ENCODE measurements at regions not wholly inside any gene's neighbourhood (a gene's known extent, or its start where the extent isn't known, plus 50 kb on each side); places are given as distances from the start of the nearest gene placed in this dataset.
"Not testable (repeated sequence)": the region's sequence is repeated elsewhere in the genome, so short reads cannot be mapped to it uniquely, and the experiment has no call there.

DNA sequence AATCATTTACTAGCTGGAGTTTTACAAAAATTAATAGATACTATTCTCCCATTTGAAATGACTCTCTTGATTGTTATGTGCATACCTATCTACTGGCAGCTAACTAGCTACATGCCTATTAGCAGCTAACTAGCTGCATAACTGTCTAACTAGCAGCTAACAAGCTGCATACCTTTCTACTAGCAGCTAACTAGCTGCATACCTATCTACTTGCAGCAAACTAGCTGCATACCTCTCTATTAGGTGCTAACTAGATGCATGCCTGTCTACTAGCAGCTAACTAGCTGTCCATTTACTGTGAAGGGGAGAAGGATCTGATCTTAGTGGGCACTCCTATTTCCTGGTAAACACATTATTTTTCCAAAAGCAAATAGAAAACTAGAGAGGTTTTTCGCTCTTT, 439.4 kb upstream of the PFKP start:
- DNase-seq (ENCODE audit: low read depth), result no peak

DNA sequence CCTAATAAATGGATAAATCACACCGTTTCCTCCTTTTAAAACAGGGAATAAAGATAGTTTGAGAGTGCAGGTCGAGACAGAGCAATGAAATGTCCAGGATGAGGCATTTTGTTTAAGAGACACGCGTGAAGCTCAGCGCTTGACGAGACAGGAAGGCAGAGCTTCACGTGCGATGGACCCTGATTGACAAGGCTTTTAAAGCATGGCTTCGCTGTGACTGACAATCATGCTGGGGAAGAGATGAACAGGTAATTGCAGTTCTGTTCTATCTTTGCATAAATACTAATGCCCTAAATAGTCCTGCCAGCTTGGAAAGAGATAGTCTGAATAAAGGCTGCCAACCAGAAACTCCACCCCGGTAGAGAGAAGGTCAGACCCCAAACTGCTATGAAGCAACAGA, 442.3 kb upstream of the PFKP start:
- no peak for DNase-seq (ENCODE audit: low read depth)

DNA sequence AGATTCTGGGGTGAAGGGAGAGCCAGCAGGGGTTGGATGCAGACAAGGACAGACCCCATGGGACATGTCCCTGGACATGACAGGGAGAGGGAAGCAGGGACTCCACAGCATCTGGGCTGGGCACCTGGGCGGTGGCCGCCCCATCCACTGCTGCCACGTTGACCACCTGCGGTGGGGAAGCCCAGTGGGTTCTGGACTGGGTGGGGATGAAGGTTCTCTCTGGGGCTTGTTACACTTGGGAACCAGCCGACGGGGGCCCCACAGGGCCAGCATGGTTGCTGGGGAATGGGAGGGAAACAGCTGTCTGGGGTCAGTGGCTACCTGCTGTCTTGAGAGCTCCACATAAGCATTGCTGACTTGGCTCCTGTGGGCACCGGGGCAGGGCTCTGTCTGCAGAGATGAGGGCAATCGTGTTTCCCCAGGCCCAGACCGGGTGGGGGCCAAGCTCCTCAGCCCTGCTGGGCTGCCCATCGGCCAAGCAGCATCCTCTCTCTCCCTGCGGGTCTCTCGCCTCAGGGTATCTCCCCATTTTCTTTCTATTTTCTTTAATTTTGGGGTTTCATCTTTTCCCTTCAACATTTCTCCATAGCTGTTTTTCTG, 443.6 kb upstream of the PFKP start:
- no peak for DNase-seq (ENCODE audit: low read depth)

DNA sequence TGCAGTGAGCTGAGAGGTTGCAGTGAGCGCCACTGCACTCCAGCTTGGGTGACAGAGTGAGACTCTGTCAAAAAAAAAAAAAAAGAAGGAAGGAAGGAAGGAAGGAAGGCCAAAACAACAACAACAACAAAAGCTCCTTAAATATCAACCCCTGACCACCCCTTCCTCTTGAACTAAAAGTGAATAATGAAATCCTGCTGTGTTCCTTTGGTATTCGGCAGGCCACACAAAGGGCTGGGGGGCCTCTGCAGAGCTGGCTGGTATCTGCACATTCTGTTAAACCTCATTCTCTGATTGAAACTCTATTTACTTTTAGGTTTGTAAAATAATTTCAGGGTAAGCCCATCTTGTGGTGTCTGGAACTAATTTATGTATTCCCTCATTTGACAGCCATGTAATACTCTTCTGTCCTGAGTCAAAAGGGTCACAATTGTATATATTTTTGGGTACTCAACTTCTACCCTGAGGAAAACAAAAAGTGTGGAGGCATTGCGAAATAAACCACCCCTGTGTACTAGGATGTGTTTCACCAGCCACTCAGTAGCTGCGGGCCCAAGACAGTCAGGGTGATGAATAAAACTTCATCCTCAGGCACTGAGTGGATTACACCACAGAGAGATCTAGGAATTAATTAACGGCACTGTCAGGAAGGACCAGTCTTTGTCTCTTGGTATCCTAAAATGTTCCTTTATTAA, 446.4 kb upstream of the PFKP start:
- DNase-seq (ENCODE audit: low read depth), result no peak

DNA sequence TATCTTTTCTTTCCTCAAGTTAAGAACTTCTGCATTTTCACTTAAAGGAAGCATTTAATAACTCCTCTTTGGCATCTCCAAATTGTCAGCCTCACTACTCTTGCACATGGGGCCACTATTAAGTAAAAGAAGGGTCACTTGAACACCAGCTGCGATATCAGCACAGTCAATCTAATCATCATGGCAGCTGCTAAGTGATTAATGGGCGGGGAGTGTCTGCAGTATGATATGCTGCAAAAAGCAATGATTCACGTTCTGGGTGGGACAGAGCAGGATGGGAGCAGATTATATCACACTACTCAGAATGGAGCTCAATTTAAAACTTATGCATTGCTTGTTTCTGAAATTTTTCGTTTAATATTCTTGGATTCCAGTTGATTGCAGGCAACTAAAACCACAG, 447.4 kb upstream of the PFKP start:
- no peak for DNase-seq (ENCODE audit: low read depth)

DNA sequence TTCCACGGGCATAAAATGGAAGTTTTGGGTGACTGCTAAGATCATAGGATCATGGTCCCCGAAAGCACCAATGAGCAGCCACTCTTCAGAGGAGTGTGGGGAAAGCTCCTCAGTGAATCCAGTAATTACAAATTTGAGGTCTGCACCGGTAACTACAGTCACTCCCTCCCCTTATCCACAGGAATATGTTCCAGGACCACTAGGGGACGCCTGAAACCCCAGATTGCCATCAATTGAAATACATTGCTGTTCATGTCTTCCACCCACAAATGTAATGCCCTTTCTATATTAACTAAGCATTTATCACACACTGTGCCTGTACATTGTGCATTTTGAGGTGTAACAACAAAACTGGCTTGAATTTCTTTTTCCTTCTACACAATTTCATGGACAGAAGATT, 447.9 kb upstream of the PFKP start:
- DNase-seq (ENCODE audit: low read depth), result no peak

DNA sequence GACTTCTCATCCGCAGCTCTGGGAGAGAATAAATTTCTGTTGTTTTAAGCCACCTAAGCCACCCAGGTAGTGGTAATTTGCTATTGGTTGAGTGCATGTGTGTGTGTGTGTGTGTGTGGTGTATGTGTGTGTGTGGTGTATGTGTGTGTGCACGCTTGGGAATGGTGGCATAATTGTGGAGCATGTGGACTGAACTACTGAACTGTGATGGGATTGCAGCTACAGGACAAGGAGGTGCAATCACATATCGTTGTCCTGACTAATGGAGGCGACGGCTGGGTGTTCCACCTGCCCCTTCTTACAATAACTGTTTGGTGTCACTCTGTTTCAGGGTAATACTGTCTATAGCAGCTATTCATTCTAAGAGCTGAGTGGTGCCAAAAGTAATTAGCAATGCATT, 448.7 kb upstream of the PFKP start:
- DNase-seq (ENCODE audit: low read depth), result no peak

DNA sequence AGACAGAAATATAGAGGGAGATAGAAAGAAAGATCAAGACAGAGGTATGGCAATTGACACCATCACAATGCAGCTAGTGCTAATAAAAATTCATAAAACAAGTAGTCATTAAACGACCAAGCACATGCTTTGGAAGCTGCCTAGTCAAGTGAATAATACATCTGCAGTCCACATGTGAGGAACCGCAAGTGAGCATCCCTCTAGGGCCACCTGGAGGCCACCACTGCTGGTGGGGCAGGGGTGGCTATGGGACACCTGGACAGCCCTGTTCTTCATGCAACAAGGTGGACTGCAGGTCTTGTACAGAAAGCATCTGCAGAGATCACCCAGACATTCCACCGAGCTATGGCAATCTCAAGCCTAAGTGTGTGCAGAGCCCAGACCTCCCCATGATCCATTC, 451.1 kb upstream of the PFKP start:
- DNase-seq (ENCODE audit: low read depth), result no peak

DNA sequence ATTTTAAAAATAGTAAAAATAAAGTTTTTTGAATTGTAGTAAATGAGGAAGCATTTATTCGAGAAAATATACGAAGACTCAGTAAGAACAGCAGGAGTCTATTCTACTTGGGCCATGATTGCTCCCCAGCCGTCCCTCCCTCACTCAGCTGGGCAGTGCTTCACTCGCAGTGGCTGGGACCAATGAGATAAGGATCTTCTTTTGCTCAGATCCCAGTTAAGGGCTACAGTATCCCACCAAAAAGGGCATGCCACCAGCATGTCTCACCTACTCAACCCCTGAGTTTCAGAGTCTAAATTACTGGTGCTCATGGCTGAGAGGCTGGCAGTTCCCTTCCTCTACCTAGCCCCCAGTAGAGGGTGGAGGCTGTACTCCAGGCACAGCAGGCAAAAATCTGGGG, 455.7 kb upstream of the PFKP start:
- no peak for DNase-seq (ENCODE audit: low read depth)

DNA sequence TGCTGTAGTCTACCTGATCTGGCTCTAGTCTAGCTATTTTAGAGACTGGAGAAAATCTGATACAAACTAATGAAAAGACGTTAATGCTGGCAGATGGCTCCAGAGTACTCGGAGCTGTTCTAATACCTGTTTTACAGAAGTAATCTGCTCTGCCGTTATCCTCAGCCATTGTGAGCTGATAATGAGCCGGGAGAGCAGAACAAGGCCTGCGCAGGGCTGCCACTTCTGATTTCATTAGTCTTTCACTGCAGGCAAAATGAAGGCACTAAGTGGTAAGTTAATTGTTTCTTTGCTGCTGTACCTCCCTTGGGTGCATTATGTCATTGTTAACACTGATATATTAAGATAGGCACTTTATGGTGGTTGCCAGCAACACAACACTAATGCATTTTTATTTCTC, 456.4 kb upstream of the PFKP start:
- no peak for DNase-seq (ENCODE audit: low read depth)

DNA sequence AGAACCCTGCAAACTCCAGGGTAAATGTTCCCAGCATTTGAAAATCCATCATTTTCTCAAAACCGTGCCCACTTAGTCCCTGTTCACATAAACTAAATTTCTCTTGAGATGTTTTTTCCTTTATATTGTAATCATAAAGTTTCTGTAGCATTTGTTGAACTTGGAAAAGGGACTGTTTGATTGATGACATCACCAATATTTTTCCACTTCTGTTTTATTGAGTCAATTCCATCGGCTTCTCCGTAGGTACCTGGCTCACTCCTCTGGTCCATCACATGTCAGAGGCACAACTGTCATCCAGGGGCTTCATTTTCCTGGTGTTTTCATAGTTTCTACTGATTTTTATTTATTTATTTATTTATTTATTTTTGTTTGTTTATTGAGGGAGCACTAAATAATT, 462.5 kb upstream of the PFKP start:
- DNase-seq (ENCODE audit: low read depth), result no peak

DNA sequence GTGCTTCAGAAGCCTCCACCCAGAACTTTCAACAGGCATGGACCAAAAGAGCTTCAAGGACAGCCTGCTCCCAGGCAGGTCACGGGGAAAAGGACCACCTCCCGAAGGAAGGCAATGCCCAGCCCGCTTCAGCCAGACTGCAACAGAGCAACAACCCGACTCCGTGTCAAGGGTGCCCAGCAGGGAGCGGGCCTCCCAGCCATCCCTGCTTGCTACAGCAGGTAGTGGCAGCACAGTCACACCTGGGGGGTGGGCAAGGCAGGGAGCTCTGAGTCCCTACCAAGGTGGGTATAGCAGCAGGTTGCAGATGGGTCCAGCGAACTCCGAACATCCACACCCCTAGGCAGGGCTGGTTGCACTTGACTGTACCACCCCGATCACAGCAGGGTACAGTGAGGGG, 467.8 kb upstream of the PFKP start:
- DNase-seq (ENCODE audit: low read depth), result no peak

DNA sequence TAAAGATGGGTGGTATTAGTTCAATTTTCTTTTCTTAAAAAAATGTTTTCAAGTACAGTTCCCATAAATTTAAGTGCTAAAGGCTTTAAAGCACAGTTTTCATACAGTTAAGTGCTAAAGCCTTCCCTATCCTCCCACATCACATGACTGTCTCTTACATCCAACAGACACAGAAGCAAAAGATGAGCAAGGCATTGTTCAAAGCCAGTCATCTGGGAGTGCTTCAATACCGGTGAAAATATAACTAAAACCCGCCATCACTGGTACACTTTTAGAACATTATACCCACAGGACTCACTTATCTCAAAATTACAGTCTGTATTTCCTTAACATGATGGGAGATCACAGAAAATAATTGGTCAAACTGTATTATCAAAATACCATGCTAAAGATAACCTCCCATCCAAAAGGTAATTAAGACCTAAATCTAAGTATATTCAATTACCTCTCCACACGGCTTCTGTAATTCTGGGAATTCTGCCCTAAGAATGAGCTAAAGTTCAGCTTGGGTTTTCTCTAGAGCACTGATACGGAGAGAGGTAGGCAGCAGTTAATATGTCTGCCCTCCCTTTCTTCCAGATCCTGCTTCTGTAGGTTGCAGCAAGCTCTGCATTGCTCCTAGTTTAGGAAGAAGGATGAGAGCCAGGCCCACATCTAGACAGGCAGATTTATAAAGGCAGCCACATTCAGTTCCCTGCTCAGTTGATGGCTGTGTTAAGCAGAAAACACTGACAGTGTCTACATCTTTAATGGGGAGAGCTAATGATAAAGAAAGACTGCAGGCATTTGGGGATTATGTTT, 474.8 kb upstream of the PFKP start:
- no peak for DNase-seq (ENCODE audit: low read depth)

DNA sequence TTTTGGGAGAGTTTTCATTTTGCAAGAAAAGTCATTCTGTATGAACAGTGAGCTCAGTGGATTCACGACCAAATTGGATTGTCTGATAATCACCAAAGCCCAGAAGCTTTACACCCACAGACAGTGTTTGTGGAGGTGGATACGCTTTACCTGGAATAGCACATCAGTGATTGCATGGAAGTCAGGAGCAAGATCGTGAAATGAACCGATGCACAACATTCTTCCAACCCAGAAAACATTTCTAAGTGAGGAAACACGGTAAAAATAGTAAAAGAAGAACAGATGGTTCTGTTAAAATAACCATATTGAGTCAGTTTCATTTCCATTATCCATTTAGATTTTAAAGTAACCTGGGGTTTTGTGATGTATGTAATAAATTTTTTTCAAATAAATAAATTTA, 478.2 kb upstream of the PFKP start:
- no peak for DNase-seq (ENCODE audit: low read depth)

DNA sequence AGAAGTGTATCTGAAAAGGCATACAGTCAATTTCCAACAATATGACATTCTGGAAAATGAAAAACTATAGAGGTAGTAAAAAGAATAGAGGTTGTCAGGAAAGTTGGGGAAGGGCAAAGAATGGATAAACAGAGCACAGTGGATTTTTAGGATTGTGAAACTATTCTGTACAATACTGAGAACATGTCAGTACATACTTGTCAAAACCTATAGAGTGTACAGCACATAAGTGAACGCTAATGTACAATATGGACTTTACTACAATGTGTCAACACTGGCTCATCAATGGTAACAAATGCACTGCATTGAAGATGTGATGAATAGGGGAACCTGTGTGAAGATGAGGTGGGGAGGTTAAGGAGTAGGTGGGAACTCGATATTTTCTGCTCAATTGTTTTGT, 483.0 kb upstream of the PFKP start:
- DNase-seq (ENCODE audit: low read depth), result no peak

DNA sequence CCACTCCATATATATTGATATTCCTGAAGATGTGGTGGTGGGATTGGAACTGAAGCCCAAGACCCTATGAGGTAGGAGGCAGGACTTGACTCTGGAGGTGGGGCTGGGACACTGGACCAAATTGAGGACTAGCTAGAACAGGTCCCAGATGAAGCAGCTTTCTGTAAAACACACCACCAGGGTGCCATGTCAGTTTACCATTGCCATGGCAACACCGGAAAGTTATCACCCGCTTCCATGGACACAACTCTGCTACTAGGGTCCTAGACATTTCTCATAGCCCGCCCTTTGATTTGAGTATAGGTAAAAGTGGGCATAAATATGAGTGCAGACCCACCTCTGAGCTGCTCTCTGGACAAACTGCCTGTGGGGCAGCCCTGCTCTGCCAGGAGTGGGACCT, 490.5 kb upstream of the PFKP start:
- no peak for DNase-seq (ENCODE audit: low read depth)

DNA sequence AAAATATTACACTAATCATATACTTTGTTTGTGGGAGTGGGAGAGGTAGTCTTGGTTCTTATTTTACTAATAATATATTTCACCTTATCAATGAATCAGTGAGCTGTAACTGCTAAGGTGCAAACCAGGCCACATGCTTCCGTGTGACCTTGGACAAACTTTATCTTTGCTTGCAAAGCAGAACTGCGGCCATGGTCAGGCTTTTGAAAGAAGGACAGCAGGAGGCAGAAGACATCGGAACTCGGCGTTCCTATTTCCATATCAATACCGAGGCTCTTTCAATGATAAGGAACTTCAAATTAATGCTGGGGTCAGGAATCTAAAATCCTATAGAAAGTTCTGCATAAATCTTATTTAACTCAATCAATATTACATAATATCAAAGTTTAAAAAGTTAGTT, 491.9 kb upstream of the PFKP start:
- DNase-seq (ENCODE audit: low read depth), result no peak

DNA sequence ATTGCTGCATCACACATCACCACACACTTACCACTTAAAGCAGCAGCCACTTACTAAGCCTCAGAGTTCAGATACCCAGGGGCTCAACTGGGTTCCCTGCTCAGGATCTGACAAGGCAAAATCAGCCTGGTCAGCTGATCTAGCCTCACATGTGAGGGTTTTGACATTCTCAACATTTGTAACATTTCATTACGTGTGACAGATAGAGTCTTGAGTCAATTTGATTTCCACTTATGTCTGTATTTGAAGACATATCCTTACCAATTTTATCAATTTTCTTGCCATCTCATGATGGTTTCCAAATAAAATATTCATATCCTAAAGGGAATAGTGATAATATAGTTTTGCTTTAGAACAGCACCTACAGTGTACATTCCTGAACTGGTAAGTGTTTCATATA, 494.7 kb upstream of the PFKP start:
- no peak for DNase-seq (ENCODE audit: low read depth)

DNA sequence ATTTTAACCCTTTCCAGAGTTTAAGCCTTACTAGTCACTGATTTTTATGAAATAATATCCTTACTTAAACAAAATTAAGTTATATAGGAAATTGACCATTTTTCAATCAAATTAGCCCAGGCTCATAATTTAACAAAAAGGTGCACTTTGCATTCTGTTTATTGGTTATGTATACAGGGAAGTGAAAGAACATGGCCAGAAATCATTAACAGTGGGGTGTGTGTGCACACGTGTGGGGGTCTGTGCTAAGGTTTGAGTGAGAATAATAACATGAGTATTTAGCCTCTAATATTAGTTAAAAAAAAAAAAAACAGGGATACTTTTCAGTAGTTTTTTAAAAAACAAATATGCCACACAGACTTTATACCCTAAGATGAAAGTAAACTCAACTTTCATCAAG, 510.5 kb upstream of the PFKP start:
- no peak for DNase-seq (ENCODE audit: low read depth)

DNA sequence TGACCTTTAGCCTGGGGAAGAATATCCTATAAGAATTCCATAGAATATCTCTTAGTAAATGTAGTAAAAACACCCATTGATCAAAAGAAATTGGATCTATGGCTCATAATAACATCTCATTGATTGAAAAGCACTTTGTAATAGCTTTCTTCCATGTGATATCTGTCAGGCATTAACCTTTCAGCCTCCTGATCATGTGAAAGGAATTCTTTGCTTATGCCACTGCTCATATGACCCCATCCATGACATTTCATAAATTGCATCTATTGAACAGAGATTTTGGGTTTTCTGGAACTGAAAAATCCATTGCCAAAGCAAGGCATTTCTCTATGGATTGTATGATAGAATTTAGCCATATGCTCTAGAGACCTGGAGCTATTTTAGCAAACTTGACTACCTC, 519.3 kb upstream of the PFKP start:
- no peak for DNase-seq (ENCODE audit: low read depth)

DNA sequence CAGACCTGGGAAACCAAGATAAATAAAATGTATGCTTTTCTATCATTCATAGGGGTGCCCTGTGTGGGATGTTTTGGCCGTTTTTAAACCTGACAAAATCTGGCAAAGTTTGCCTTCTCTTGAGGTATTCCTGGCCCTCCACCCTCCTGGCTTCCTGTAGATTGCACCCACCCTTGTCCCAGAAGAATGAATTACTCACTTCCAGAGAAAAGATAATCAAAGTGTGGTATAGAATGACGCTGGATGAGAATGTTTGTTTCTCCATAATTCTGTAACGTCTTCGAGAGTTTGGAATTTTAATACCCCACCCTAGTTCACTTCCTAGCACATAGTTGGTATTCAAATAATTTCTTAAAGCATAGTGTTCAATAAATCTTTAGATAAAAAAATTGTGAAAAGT, 519.7 kb upstream of the PFKP start:
- no peak for DNase-seq (ENCODE audit: low read depth)

DNA sequence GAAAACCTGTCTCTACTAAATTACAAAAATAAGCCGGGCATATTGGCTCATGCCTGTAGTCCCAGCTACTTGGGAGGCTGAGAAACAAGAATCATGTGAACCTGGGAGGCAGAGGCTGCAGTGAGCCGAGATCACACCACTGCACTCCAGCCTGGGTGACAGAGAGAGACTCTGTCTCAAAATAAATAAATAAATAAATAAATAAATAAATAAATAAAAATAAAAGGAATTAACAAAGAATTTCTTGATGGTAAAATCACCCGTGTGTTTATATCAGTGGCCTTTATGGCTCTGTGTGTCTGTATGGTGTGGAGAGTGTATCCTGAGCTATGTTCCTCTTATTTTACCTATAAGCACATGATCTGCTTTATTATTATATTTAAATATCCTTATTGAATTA, 520.5 kb upstream of the PFKP start:
- not testable (repeated sequence) for DNase-seq (ENCODE audit: low read depth)

DNA sequence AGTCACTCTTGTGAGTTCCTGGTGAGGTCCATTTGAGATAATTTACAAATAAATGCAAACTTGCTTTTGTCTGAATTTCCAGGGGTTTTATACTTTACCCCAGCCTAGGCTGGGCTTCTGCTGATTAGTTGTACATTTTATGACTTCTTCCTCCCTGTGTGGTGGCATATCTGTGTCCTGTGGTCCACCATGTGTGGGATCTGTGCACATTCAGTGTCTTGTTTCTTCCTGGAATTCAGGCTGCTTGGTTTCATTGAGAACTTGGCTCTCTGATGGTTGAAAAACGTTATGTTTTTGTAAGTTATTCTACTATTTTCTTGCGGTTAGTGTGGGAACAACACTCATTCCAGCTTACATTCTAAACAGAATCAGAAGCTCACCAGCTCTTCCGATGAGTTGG, 523.4 kb upstream of the PFKP start:
- DNase-seq (ENCODE audit: low read depth), result no peak

Measured in stromal cell of bone marrow (primary cell).